HUES6 (cell line): ENCODE measurements at regions not wholly inside any gene's neighbourhood (a gene's known extent, or its start where the extent isn't known, plus 50 kb on each side); places are given as distances from the start of the nearest gene placed in this dataset.

Experiments used
- H3K27ac ChIP-seq: 2 replicates; pipeline ENCODE4 v1.7.0; 2013; ENCODE audit warnings: low read depth, mild to moderate bottlenecking, low read length, inconsistent platforms
- H3K27me3 ChIP-seq: 2 replicates; pipeline ENCODE4 v1.6.1; 2013; ENCODE audit warnings: low read length; ENCODE audit not compliant: control insufficient read depth, insufficient read depth
- H3K36me3 ChIP-seq: 2 replicates; pipeline ENCODE4 v1.6.1; 2013; ENCODE audit warnings: low read length; ENCODE audit not compliant: control insufficient read depth, insufficient read depth
- H3K4me1 ChIP-seq: 2 replicates; pipeline ENCODE4 v1.6.1; 2013; ENCODE audit warnings: low read length; ENCODE audit not compliant: control insufficient read depth, insufficient read depth
- H3K4me3 ChIP-seq: 2 replicates; pipeline ENCODE4 v1.5.1; 2013; ENCODE audit warnings: low read depth, low read length
- H3K9ac ChIP-seq: one replicate; pipeline ENCODE4 v1.6.1; 2013; ENCODE audit warnings: mild to moderate bottlenecking, low read length
- H3K9me3 ChIP-seq: 2 replicates; pipeline ENCODE4 v1.6.1; 2013; ENCODE audit warnings: low read depth, low read length; ENCODE audit not compliant: control insufficient read depth, insufficient read depth

GRCh38 chr16:59188029-59188428 is 453.9 kb upstream of the GOT2 start:
- H3K4me1 ChIP-seq = no peaks in the 10 kb centered on the region
- no peaks in the 10 kb centered on the region for H3K27me3 ChIP-seq
- H3K9me3 ChIP-seq = peaks cover 5% of the 10 kb centered on the region; the same call in 1 of the 2 replicates
- H3K4me3 ChIP-seq = no peak overlapping the region
- H3K36me3 ChIP-seq = no peaks in the 10 kb centered on the region
- H3K9ac ChIP-seq = no peak overlapping the region
- no peak overlapping the region for H3K27ac ChIP-seq

- H3K27me3 ChIP-seq = no peaks in the 10 kb centered on the region
- H3K9ac ChIP-seq = no peak overlapping the region
- peaks cover 5% of the 10 kb centered on the region; the same call in 1 of the 2 replicates for H3K9me3 ChIP-seq
- no peak overlapping the region for H3K27ac ChIP-seq
- no peak overlapping the region for H3K4me3 ChIP-seq
- no peaks in the 10 kb centered on the region for H3K4me1 ChIP-seq
- H3K36me3 ChIP-seq = no peaks in the 10 kb centered on the region
These were observed 447.8 kb upstream of the GOT2 start for GRCh38 chr16:59181821-59182420.

- no peak overlapping the region for H3K9ac ChIP-seq
These were observed 446.0 kb upstream of the GOT2 start for GRCh38 chr16:59180083-59180476.

GRCh38 chr16:59179446-59180082 is 445.4 kb upstream of the GOT2 start:
- Histone ChIP-seq H3K27me3 (no peaks in the 10 kb centered on the region), H3K27ac (no peak overlapping the region), H3K9ac (no peak overlapping the region), H3K4me1 (no peaks in the 10 kb centered on the region), H3K9me3 (no peaks in the 10 kb centered on the region), H3K36me3 (no peaks in the 10 kb centered on the region), H3K4me3 (no peak overlapping the region)

More at GRCh38 chr16:59180083-59180476, 446.0 kb upstream of the GOT2 start:
- Histone ChIP-seq H3K9me3 (peaks cover 3% of the 10 kb centered on the region; the same call in 1 of the 2 replicates), H3K27ac (no peak overlapping the region), H3K36me3 (no peaks in the 10 kb centered on the region), H3K4me3 (no peak overlapping the region), H3K27me3 (no peaks in the 10 kb centered on the region), H3K4me1 (no peaks in the 10 kb centered on the region)

- H3K4me3 ChIP-seq = no peak overlapping the region
- H3K4me1 ChIP-seq = peaks cover 33% of the 10 kb centered on the region
- H3K27ac ChIP-seq = no peak overlapping the region
- no peaks in the 10 kb centered on the region for H3K9me3 ChIP-seq
- H3K36me3 ChIP-seq = no peaks in the 10 kb centered on the region
- H3K9ac ChIP-seq = no peak overlapping the region
- H3K27me3 ChIP-seq = no peaks in the 10 kb centered on the region
These were observed 439.3 kb upstream of the GOT2 start for GRCh38 chr16:59173408-59173831.

- peak overlapping the region; percentile 67 for H3K9ac ChIP-seq
These were observed 436.1 kb upstream of the GOT2 start for GRCh38 chr16:59170099-59170712.

GRCh38 chr16:59169168-59169567 is 435.1 kb upstream of the GOT2 start:
- no peak overlapping the region for H3K4me3 ChIP-seq
- H3K4me1 ChIP-seq = peaks cover 40% of the 10 kb centered on the region
- H3K36me3 ChIP-seq = no peaks in the 10 kb centered on the region
- no peaks in the 10 kb centered on the region for H3K9me3 ChIP-seq
- H3K27me3 ChIP-seq = no peaks in the 10 kb centered on the region
- H3K27ac ChIP-seq = peak overlapping the region; percentile 94
- H3K9ac ChIP-seq = no peak overlapping the region

More at GRCh38 chr16:59170099-59170712, 436.1 kb upstream of the GOT2 start:
- Histone ChIP-seq H3K27me3 (no peaks in the 10 kb centered on the region), H3K9me3 (no peaks in the 10 kb centered on the region), H3K36me3 (no peaks in the 10 kb centered on the region), H3K4me1 (peaks cover 40% of the 10 kb centered on the region), H3K4me3 (peak overlapping the region; percentile 45), H3K27ac (peak overlapping the region; percentile 94)

GRCh38 chr16:59168461-59169114 is 434.5 kb upstream of the GOT2 start:
- no peaks in the 10 kb centered on the region for H3K27me3 ChIP-seq
- no peak overlapping the region for H3K27ac ChIP-seq
- H3K4me3 ChIP-seq = no peak overlapping the region
- no peak overlapping the region for H3K9ac ChIP-seq
- H3K4me1 ChIP-seq = peaks cover 40% of the 10 kb centered on the region
- H3K36me3 ChIP-seq = no peaks in the 10 kb centered on the region
- no peaks in the 10 kb centered on the region for H3K9me3 ChIP-seq

- no peaks in the 10 kb centered on the region for H3K36me3 ChIP-seq
- H3K9ac ChIP-seq = no peak overlapping the region
- H3K4me3 ChIP-seq = no peak overlapping the region
- no peaks in the 10 kb centered on the region for H3K9me3 ChIP-seq
- peaks cover 17% of the 10 kb centered on the region for H3K4me1 ChIP-seq
- no peaks in the 10 kb centered on the region for H3K27me3 ChIP-seq
- no peak overlapping the region for H3K27ac ChIP-seq
These were observed 430.3 kb upstream of the GOT2 start for GRCh38 chr16:59164461-59164860.

GRCh38 chr16:59163371-59164055 is 429.4 kb upstream of the GOT2 start:
- Histone ChIP-seq H3K27ac (no peak overlapping the region), H3K9ac (no peak overlapping the region), H3K27me3 (no peaks in the 10 kb centered on the region), H3K4me3 (no peak overlapping the region), H3K9me3 (no peaks in the 10 kb centered on the region), H3K4me1 (peaks cover 8% of the 10 kb centered on the region; the same call in 1 of the 2 replicates), H3K36me3 (no peaks in the 10 kb centered on the region)
